Mucosa of descending colon (tissue), 3 donors: ENCODE measurements at regions not wholly inside any gene's neighbourhood (a gene's known extent, or its start where the extent isn't known, plus 50 kb on each side); places are given as distances from the start of the nearest gene placed in this dataset.
A peak's percentile ranks its signal among the peaks of the same experiment; 100 is the strongest.

Experiments
- ATAC-seq: fragments of 200-7000 bp; cut with Tn5 transposase; one replicate; pipeline ENCODE4 v1.9.1; 2020; ENCODE audit warnings: mild to moderate bottlenecking, moderate library complexity
- DNase-seq, 3 donors: peaks; one replicate each; pipeline ENCODE4 v3.0.0-alpha.2; 2020
- H3K36me3 ChIP-seq: fragments of 200-600 bp; one replicate; pipeline ENCODE4 v1.8.0; 2021; ENCODE audit warnings: low read depth, mild to moderate bottlenecking
- H3K4me1 ChIP-seq: fragments of 200-600 bp; one replicate; pipeline ENCODE4 v1.8.0; 2021; ENCODE audit warnings: low read depth, mild to moderate bottlenecking
- H3K4me3 ChIP-seq: fragments of 200-600 bp; one replicate; pipeline ENCODE4 v1.8.0; 2021; ENCODE audit warnings: mild to moderate bottlenecking
- H3K9me3 ChIP-seq: fragments of 200-600 bp; one replicate; pipeline ENCODE4 v1.8.0; 2021; ENCODE audit warnings: mild to moderate bottlenecking
- CTCF ChIP-seq: fragments of 200-600 bp; IDR thresholded peaks from one replicate; pipeline ENCODE4 v1.8.0; 2022; ENCODE audit warnings: antibody characterized with exemption, mild to moderate bottlenecking
- intact Hi-C, 2 donors: fragments of 100-400 bp; cut with DNase I in 1 of 2; cut with micrococcal nuclease in 1 of 2; formaldehyde crosslinking; loops; one replicate each; pipeline versions ENCODE4 v1.11.0 to v1.11.1; 2022; cut with DNase I, micrococcal nuclease
- donor health status: DM: no; HTN: no; CAD: no; lungs with moderate emphysema.
- donor health status: DM: no; HTN: no; CAD: no.
- donor health status: DM: no; HTN: yes; CAD: no.

GRCh38 chr11:96696731-96697130, 306.9 kb downstream of the JRKL start:
- Histone ChIP-seq H3K4me1 (no peaks in the 10 kb centered on the region), H3K36me3 (no peaks in the 10 kb centered on the region), H3K9me3 (no peaks in the 10 kb centered on the region), H3K4me3 (no peak overlapping the region)
- no peak for ATAC-seq
- TF ChIP-seq CTCF: no peak
- DNase-seq: no peak
- intact Hi-C loops: no loop called here

GRCh38 chr11:96697466-96697865, 307.7 kb downstream of the JRKL start:
- no peak for TF ChIP-seq CTCF
- no peak for ATAC-seq
- intact Hi-C loops: no loop called here
- Histone ChIP-seq H3K9me3 (no peaks in the 10 kb centered on the region), H3K4me3 (no peak overlapping the region), H3K4me1 (no peaks in the 10 kb centered on the region), H3K36me3 (no peaks in the 10 kb centered on the region)
- DNase-seq: no peak

- Histone ChIP-seq H3K36me3 (no peaks in the 10 kb centered on the region), H3K4me3 (no peak overlapping the region), H3K9me3 (no peaks in the 10 kb centered on the region), H3K4me1 (peaks cover 4% of the 10 kb centered on the region)
- intact Hi-C loops: no loop called here
- no peak for ATAC-seq
- TF ChIP-seq CTCF: no peak
- no peak for DNase-seq
Measured at GRCh38 chr11:96704847-96705246, 315.0 kb downstream of the JRKL start.

- DNase-seq (peak in 2 of 3 donors; percentile 6 to 14), ATAC-seq (peak; percentile 63)
- intact Hi-C loops: no loop called here
Measured at GRCh38 chr11:96706761-96707160, 316.9 kb downstream of the JRKL start.

GRCh38 chr11:96707273-96707672, 317.5 kb downstream of the JRKL start:
- Histone ChIP-seq H3K4me3 (no peak overlapping the region), H3K9me3 (no peaks in the 10 kb centered on the region), H3K4me1 (peaks cover 4% of the 10 kb centered on the region), H3K36me3 (no peaks in the 10 kb centered on the region)
- peak; percentile 55 for ATAC-seq
- intact Hi-C loops: no loop called here
- peak in 1 of 3 donors; percentile 9 for DNase-seq
- TF ChIP-seq CTCF: no peak

More at GRCh38 chr11:96706761-96707160, 316.9 kb downstream of the JRKL start:
- Histone ChIP-seq H3K4me3 (no peak overlapping the region), H3K9me3 (no peaks in the 10 kb centered on the region), H3K4me1 (peaks cover 4% of the 10 kb centered on the region), H3K36me3 (no peaks in the 10 kb centered on the region)
- no peak for TF ChIP-seq CTCF
